Loucy (cell line): ENCODE measurements at regions not wholly inside any gene's neighbourhood (a gene's known extent, or its start where the extent isn't known, plus 50 kb on each side); places are given as distances from the start of the nearest gene placed in this dataset.
"Not testable (repeated sequence)": the region's sequence is repeated elsewhere in the genome, so short reads cannot be mapped to it uniquely, and the experiment has no call there.

Experiments used
- H2AFZ ChIP-seq: fragments of 200-600 bp; sonication (generic); 2 replicates; pipeline ENCODE4 v1.6.0; 2016; ENCODE audit warnings: antibody characterized with exemption, mild to moderate bottlenecking, low read length, moderate library complexity
- H3F3A ChIP-seq: fragments of 200-600 bp; 2 replicates; pipeline ENCODE4 v1.6.0; 2016; ENCODE audit warnings: antibody characterized with exemption, low read depth, mild to moderate bottlenecking
- H3K27me3 ChIP-seq: fragments of 200-600 bp; sonication (generic); 2 replicates; pipeline ENCODE4 v1.6.1; 2014; ENCODE audit warnings: low read length, mild to moderate bottlenecking; ENCODE audit not compliant: insufficient read depth, poor library complexity, severe bottlenecking
- H3K36me3 ChIP-seq: fragments of 200-600 bp; sonication (generic); 2 replicates; pipeline ENCODE4 v1.6.1; 2016; ENCODE audit warnings: low read length; ENCODE audit not compliant: insufficient read depth
- H3K4me1 ChIP-seq: fragments of 200-600 bp; sonication (generic); 2 replicates; pipeline ENCODE4 v1.5.1; 2014; ENCODE audit warnings: low read length, mild to moderate bottlenecking; ENCODE audit not compliant: insufficient read depth, poor library complexity, severe bottlenecking
- H3K4me2 ChIP-seq: fragments of 200-600 bp; sonication (generic); 2 replicates; pipeline ENCODE4 v1.6.0; 2014; ENCODE audit warnings: antibody characterized with exemption, low read length, low read depth, mild to moderate bottlenecking; ENCODE audit not compliant: poor library complexity, severe bottlenecking
- H3K4me3 ChIP-seq: fragments of 200-600 bp; sonication (generic); 2 replicates; pipeline ENCODE4 v1.5.1; 2014; ENCODE audit warnings: low read length, mild to moderate bottlenecking, mixed read lengths; ENCODE audit not compliant: poor library complexity, severe bottlenecking
- H3K79me2 ChIP-seq: fragments of 200-600 bp; sonication (generic); 2 replicates; pipeline ENCODE4 v1.6.1; 2014; ENCODE audit warnings: low read length; ENCODE audit not compliant: insufficient read depth
- H3K9ac ChIP-seq: fragments of 200-600 bp; sonication (generic); 2 replicates; pipeline ENCODE4 v1.6.0; 2014; ENCODE audit warnings: mild to moderate bottlenecking, low read depth, low read length, moderate library complexity; ENCODE audit not compliant: poor library complexity, severe bottlenecking
- H3K9me2 ChIP-seq: fragments of 200-600 bp; sonication (generic); replicated peaks from 2 replicates; pipeline ENCODE4 v1.6.1; 2016; ENCODE audit warnings: low read depth, low read length, mixed read lengths
- H3K9me3 ChIP-seq: fragments of 200-600 bp; sonication (generic); 2 replicates; pipeline ENCODE4 v1.6.1; 2014; ENCODE audit warnings: mild to moderate bottlenecking, antibody characterized with exemption, low read length, low read depth; ENCODE audit not compliant: insufficient read depth
- H4K20me1 ChIP-seq: fragments of 200-600 bp; sonication (generic); 2 replicates; pipeline ENCODE4 v1.6.0; 2014; ENCODE audit warnings: antibody characterized with exemption, low read length, mild to moderate bottlenecking; ENCODE audit not compliant: insufficient read depth, poor library complexity, severe bottlenecking
- CTCF ChIP-seq: fragments of 200-600 bp; sonication (generic); conservative IDR thresholded peaks from 2 replicates; pipeline ENCODE4 v1.5.1; 2014; ENCODE audit warnings: mild to moderate bottlenecking, antibody characterized with exemption, low read length
- EZH2phosphoT487 ChIP-seq: fragments of 200-600 bp; IDR thresholded peaks from 2 replicates; pipeline ENCODE4 v1.6.1; 2018; ENCODE audit warnings: antibody characterized with exemption, mild to moderate bottlenecking, moderate library complexity, borderline replicate concordance

- no peaks in the 10 kb centered on the region for H3K79me2 ChIP-seq
- H3K4me2 ChIP-seq, result no peak overlapping the region
- H2AFZ ChIP-seq, result no peak overlapping the region
- H3K27me3 ChIP-seq, result no peaks in the 10 kb centered on the region
- H3K4me1 ChIP-seq, result no peaks in the 10 kb centered on the region
- TF ChIP-seq CTCF (no peak), EZH2phosphoT487 (no peak)
- no peak overlapping the region for H3K4me3 ChIP-seq
- no peaks in the 10 kb centered on the region for H3K9me2 ChIP-seq
- no peaks in the 10 kb centered on the region for H3K36me3 ChIP-seq
- H3F3A ChIP-seq, result no peaks in the 10 kb centered on the region
- no peaks in the 10 kb centered on the region; the same call in 1 of the 2 replicates for H3K9me3 ChIP-seq
- no peaks in the 10 kb centered on the region for H4K20me1 ChIP-seq
- no peak overlapping the region for H3K9ac ChIP-seq
Observed at GRCh38 chr1:74858136-74858535, 125.2 kb downstream of the TYW3 start.

GRCh38 chr1:74861867-74862266, 128.9 kb downstream of the TYW3 start:
- Histone ChIP-seq H3K27me3 (no peaks in the 10 kb centered on the region), H2AFZ (no peak overlapping the region), H3K36me3 (no peaks in the 10 kb centered on the region), H3K4me1 (no peaks in the 10 kb centered on the region), H3K9ac (no peak overlapping the region), H3K79me2 (no peaks in the 10 kb centered on the region), H3K9me3 (peaks cover under 1% of the 10 kb centered on the region; the same call in 1 of the 2 replicates), H4K20me1 (no peaks in the 10 kb centered on the region), H3F3A (no peaks in the 10 kb centered on the region), H3K9me2 (no peaks in the 10 kb centered on the region), H3K4me3 (no peak overlapping the region), H3K4me2 (no peak overlapping the region)
- no peak for TF ChIP-seq CTCF
- no peak for TF ChIP-seq EZH2phosphoT487

- H3K27me3 ChIP-seq, result no peaks in the 10 kb centered on the region
- H3K4me1 ChIP-seq, result no peaks in the 10 kb centered on the region
- no peaks in the 10 kb centered on the region for H3K9me2 ChIP-seq
- no peak for TF ChIP-seq EZH2phosphoT487
- TF ChIP-seq CTCF, result no peak
- H2AFZ ChIP-seq, result no peak overlapping the region
- H3K79me2 ChIP-seq, result no peaks in the 10 kb centered on the region
- H3F3A ChIP-seq, result no peaks in the 10 kb centered on the region
- peaks cover 41% of the 10 kb centered on the region for H3K9me3 ChIP-seq
- no peak overlapping the region for H3K4me3 ChIP-seq
- H4K20me1 ChIP-seq, result no peaks in the 10 kb centered on the region
- no peaks in the 10 kb centered on the region; the same call in 1 of the 2 replicates for H3K36me3 ChIP-seq
- no peak overlapping the region for H3K9ac ChIP-seq
- no peak overlapping the region for H3K4me2 ChIP-seq
Observed at GRCh38 chr1:74869702-74870101, 136.8 kb downstream of the TYW3 start.

- H3F3A ChIP-seq, H3K27me3 ChIP-seq, H3K4me1 ChIP-seq, H2AFZ ChIP-seq, H3K9me2 ChIP-seq, H4K20me1 ChIP-seq, H3K9ac ChIP-seq, H3K79me2 ChIP-seq, H3K9me3 ChIP-seq, H3K4me3 ChIP-seq, H3K36me3 ChIP-seq, H3K4me2 ChIP-seq: not testable (repeated sequence)
Observed at GRCh38 chr1:74877366-74877765, 144.4 kb downstream of the TYW3 start.
